HG03095 (cell line): ENCODE measurements at regions not wholly inside any gene's neighbourhood (a gene's known extent, or its start where the extent isn't known, plus 50 kb on each side); places are given as distances from the start of the nearest gene placed in this dataset.
"Not testable (repeated sequence)": the region's sequence is repeated elsewhere in the genome, so short reads cannot be mapped to it uniquely, and the experiment has no call there.

Experiments used
- ATAC-seq: cut with Tn5 transposase; IDR thresholded peaks from one replicate; pipeline ENCODE4 v1.9.1; 2021; ENCODE audit warnings: moderate library complexity; ENCODE audit not compliant: unreplicated experiment

GRCh38 chr7:32816409-32816948 is 75.1 kb downstream of the KBTBD2 start:
- ATAC-seq: not testable (repeated sequence)

DNA sequence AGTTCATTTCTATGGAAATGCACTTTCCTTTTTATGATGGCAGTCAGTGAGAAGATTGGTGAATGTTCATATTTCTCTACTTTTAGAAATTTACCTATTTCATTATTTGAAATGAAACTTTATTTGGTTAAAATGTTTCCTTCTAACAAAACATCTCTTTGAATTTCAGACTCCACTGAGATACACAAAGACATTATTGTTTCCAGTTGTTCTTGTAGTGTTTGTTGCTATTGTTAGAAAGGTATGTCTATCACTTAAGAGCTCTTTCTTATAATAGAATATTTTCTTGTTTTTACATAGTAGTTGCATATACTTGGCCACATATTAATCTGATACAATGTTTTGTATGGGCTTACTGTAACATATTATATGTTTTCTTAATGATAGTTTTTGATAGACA is 76.8 kb downstream of the KBTBD2 start:
- ATAC-seq: not testable (repeated sequence)

GRCh38 chr7:32809871-32810270 is 81.7 kb downstream of the KBTBD2 start:
- ATAC-seq: no peak

DNA sequence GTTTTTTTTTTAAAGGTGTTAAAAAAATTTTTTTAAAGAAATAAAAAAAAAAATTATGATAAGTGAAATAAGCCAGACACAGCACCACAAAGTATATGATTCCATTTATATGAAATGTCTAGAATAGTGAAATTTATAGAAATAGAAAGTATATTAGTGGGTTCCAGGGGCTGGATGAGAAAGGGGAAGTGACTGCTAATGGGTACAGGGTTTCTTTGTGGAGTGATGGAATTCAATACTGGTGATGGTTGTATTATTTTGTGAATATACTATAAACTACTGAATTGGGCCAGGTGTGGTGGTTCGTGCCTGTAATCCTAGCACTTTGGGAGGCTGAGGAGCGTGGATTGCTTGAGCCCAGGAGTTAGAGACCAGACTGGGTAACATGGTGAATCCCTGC is 82.2 kb downstream of the KBTBD2 start:
- ATAC-seq: no peak

GRCh38 chr7:32803406-32804141 is 88.0 kb downstream of the KBTBD2 start:
- no peak for ATAC-seq

GRCh38 chr7:32802305-32802910 is 89.2 kb downstream of the KBTBD2 start:
- no peak for ATAC-seq

- ATAC-seq: not testable (repeated sequence)
Observed at GRCh38 chr7:32793053-32793452, 98.5 kb downstream of the KBTBD2 start.

- not testable (repeated sequence) for ATAC-seq
Observed at GRCh38 chr7:32790766-32791430, 100.7 kb downstream of the KBTBD2 start.

DNA sequence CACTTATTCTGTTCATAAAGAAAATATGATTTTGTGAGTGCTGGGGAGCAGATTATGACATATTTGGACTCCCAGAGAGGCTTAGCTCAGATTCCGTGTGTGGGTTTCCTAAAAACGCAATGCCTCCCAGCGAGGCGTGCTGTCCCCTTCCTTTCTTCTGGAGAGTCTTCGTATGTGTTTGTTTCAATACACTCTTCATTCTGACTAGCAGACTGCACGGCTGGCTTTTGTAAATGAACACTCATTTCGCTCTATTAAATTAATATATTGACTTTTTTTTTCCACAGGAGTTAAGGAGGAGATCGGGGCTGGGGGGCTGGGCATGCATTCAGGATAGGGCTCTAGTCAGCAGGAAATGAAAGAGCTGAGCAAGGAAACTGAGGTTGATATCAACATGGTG is 102.3 kb downstream of the KBTBD2 start:
- not testable (repeated sequence) for ATAC-seq

GRCh38 chr7:32788174-32788573 is 103.4 kb downstream of the KBTBD2 start:
- not testable (repeated sequence) for ATAC-seq

- not testable (repeated sequence) for ATAC-seq
Observed at GRCh38 chr7:32785365-32785944, 106.1 kb downstream of the KBTBD2 start.

DNA sequence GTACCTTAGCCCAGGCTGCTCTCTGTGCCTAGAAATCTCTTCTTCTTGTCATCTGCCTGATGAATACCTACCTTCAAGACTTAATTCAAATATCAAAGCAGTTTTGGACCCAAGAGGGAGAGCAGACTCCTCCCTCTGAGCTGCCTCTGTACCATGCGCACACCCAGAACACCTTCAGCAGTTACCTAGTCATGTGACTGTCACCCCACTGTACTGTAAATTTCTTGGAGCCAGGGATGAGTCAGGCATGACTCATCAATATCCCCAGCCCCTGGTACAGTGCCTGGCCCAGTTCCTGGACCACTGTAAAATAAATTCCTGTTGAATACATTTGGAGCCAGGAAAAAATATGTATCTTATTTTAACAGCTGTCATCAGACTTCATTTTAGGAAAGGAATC is 111.7 kb downstream of the KBTBD2 start:
- not testable (repeated sequence) for ATAC-seq

DNA sequence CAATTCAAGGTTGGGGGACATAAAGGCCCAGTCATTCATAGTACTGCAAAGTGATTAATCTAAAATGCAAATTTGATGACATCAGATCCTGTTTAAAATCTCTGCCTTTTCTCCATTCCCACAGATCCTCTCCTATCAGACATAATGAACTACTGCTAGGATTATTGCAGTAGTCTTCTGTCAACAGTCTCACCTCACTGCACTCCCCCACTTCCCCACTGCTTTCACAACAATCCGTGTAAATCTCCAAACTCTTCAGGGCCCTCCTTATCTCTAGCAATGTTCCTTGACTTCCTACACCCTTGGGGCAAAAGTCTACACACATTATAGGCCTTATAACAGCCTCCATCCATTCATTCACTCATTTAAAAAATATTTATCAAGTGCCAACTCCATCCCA is 112.4 kb downstream of the KBTBD2 start:
- ATAC-seq: no peak

- ATAC-seq: not testable (repeated sequence)
Observed at GRCh38 chr7:32777041-32777666, 114.4 kb downstream of the KBTBD2 start.

DNA sequence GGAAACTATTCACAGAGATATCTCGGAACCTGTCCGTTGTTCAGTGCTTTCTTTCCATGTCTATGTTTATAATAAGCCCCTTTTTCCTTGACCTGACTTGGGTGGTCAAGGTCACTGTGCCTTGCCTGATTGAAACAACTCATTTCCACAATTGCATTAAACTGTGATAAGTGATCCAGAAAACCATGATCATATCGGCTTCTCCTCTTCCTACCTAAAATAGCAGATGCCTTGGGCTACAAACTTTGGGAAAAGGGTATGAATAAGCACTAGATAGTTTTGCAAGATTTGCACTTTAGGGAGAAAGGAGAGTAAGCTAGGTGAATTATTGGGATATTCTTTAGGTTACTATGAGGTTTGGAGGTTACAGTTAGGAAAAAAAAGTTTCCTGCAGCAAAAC is 115.2 kb downstream of the KBTBD2 start:
- ATAC-seq: not testable (repeated sequence)

DNA sequence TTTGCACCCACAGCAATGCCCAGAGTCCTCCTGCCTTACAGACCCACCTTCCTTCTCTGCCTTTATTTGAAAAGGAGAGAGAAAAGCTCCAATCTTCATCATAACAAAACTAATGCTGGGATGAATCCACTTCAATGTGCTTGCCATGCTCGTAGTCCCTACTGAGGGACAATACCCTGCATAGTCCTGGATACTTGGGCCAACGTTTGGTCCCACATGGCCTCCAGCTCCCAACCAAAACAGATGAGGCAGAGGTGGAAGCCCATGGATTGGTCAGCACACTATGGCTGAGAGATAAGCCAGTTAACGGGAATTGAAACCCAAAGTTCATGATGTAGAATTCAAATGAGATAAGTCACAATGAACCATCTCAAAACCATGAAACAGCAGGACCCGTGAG is 115.8 kb downstream of the KBTBD2 start:
- ATAC-seq: not testable (repeated sequence)

GRCh38 chr7:32774541-32774951 is 117.0 kb downstream of the KBTBD2 start:
- ATAC-seq: no peak

- ATAC-seq: not testable (repeated sequence)
Observed at GRCh38 chr7:32768866-32769510, 122.6 kb downstream of the KBTBD2 start.

GRCh38 chr7:32768338-32768737 is 123.2 kb downstream of the KBTBD2 start:
- not testable (repeated sequence) for ATAC-seq

GRCh38 chr7:32765649-32766251 is 125.8 kb downstream of the KBTBD2 start:
- not testable (repeated sequence) for ATAC-seq
